Hematopoietic multipotent progenitor cell treated with erythropoietin and hydrocortisone succinate and interleukin-3 and kit ligand, for 17 days (in vitro differentiated cells): ENCODE measurements at regions not wholly inside any gene's neighbourhood (a gene's known extent, or its start where the extent isn't known, plus 50 kb on each side); places are given as distances from the start of the nearest gene placed in this dataset.

Experiments used
- DNase-seq: peaks from one replicate; pipeline ENCODE4 v3.0.0-alpha.2; 2015; ENCODE audit warnings: low spot score

GRCh38 chr20:21836346-21836745, 130.9 kb downstream of the PAX1 start:
- DNase-seq, result no peak

GRCh38 chr20:21835042-21835441, 129.6 kb downstream of the PAX1 start:
- DNase-seq, result no peak

- no peak for DNase-seq
Measured at GRCh38 chr20:21832442-21833385, 127.2 kb downstream of the PAX1 start.

- no peak for DNase-seq
Measured at GRCh38 chr20:21826976-21827375, 121.5 kb downstream of the PAX1 start.

- no peak for DNase-seq
Measured at GRCh38 chr20:21821358-21821757, 115.9 kb downstream of the PAX1 start.

- DNase-seq, result no peak
Measured at GRCh38 chr20:21820688-21821087, 115.2 kb downstream of the PAX1 start.

GRCh38 chr20:21820045-21820444, 114.6 kb downstream of the PAX1 start:
- no peak for DNase-seq

GRCh38 chr20:21812379-21812778, 106.9 kb downstream of the PAX1 start:
- no peak for DNase-seq

GRCh38 chr20:21809961-21810523, 104.6 kb downstream of the PAX1 start:
- DNase-seq, result no peak

GRCh38 chr20:21808863-21809664, 103.6 kb downstream of the PAX1 start:
- DNase-seq, result peak; percentile 45

GRCh38 chr20:21808139-21808538, 102.7 kb downstream of the PAX1 start:
- DNase-seq, result no peak

- DNase-seq, result no peak
Measured at GRCh38 chr20:21804802-21805201, 99.3 kb downstream of the PAX1 start.

- DNase-seq, result no peak
Measured at GRCh38 chr20:21801193-21801592, 95.7 kb downstream of the PAX1 start.

- no peak for DNase-seq
Measured at GRCh38 chr20:21798384-21798783, 92.9 kb downstream of the PAX1 start.

- no peak for DNase-seq
Measured at GRCh38 chr20:21796059-21796458, 90.6 kb downstream of the PAX1 start.

- no peak for DNase-seq
Measured at GRCh38 chr20:21788082-21788481, 82.6 kb downstream of the PAX1 start.

- no peak for DNase-seq
Measured at GRCh38 chr20:21781446-21782075, 76.1 kb downstream of the PAX1 start.

- DNase-seq, result no peak
Measured at GRCh38 chr20:21780528-21780927, 75.1 kb downstream of the PAX1 start.
